LNCaP clone FGC (cell line): ENCODE measurements at regions not wholly inside any gene's neighbourhood (a gene's known extent, or its start where the extent isn't known, plus 50 kb on each side); places are given as distances from the start of the nearest gene placed in this dataset.

ENCODE experiments used
- DNase-seq: peaks from one replicate; pipeline ENCODE4 v3.0.0-alpha.2; 2011; ENCODE audit warnings: low read depth
- H3K4me3 ChIP-seq: 2 replicates; pipeline ENCODE4 v1.5.1; 2011; ENCODE audit warnings: mild to moderate bottlenecking, low read depth, low read length, control low read depth
- CTCF ChIP-seq: IDR thresholded peaks from 2 replicates; pipeline ENCODE4 v1.5.1; 2012; ENCODE audit warnings: mild to moderate bottlenecking; ENCODE audit not compliant: control insufficient read depth, insufficient read depth; ENCODE audit errors: extremely low read depth

GRCh38 chr20:57801581-57801980 lies 91.8 kb upstream of the PMEPA1 start:
- TF ChIP-seq CTCF: no peak
- no peak for DNase-seq
- no peak overlapping the region for H3K4me3 ChIP-seq

GRCh38 chr20:57800791-57801430 lies 91.1 kb upstream of the PMEPA1 start:
- no peak for TF ChIP-seq CTCF
- no peak overlapping the region for H3K4me3 ChIP-seq
- no peak for DNase-seq

DNA sequence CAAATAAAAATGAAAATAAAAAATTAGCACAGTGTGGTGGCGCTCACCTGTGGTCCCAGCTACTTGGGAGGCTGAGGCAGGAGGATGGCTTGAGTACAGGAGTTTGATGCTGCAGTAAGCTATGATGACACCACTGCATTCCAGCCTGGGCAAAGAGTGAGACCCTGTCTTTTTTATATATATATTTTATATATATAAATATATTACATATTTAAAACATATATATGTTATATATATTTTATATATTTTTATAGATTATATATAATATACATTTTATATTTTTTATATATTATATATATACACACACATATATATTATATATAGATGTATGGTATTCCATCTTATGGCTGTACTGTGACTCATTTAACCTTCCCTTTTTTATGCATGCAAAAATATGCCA lies 87.6 kb upstream of the PMEPA1 start:
- no peak for TF ChIP-seq CTCF
- no peak for DNase-seq
- no peak overlapping the region for H3K4me3 ChIP-seq

GRCh38 chr20:57795977-57796560 lies 86.3 kb upstream of the PMEPA1 start:
- no peak overlapping the region for H3K4me3 ChIP-seq
- TF ChIP-seq CTCF: no peak
- no peak for DNase-seq

DNA sequence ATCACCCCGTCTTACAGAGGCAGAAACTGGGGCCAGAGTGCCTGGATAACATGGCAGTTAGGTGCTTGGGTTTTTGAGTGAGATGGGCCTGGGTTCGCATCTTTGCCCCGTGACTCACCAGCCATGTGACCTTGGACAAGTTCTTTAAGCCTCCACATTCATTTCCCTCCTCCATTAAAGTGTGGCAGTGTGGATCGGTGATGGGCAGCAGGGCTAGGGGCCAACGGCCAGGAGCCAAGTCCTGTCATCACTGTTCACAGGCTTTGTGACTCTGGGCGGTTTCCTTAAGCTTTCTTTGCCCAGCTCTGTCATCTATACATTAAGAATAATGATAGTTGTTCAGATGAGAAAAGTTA lies 85.5 kb upstream of the PMEPA1 start:
- TF ChIP-seq CTCF: no peak
- DNase-seq: no peak
- no peak overlapping the region for H3K4me3 ChIP-seq

DNA sequence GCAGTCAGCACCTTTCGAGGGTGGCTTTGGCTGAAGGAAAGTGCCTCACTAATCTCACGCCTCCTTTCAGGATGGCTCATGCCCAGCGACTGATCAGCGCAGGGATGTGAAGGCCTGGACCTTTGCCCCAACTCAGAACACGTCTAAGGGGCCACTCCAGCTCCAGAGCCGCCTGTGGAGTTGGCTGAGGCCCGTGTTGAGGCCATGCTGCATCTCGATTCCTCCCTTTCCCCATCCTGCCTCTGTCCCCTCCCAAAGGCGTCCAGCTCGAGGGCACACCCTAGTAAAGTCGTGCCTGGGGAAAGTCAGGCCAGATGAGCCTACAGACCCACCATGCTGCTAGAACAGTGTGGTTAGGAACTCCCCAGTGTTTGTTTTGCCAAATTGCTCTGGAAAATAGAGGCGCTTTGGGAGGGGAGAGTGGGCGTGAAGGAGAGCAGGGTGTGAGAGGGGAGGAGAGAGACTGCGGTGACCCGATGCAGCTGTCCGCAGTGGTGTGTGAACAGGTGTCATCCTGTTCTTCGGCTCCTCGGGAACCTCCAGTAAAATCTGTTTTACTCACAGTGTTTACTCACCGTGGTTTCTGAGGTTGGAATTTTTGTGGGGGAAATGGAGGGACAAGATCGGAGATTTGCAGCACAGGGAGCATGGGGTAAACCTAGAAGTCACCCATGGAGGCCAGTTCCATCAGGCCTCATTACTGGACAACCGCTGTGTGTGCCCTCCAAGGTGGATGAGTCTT lies 85.0 kb upstream of the PMEPA1 start:
- no peak for TF ChIP-seq CTCF
- DNase-seq: no peak
- no peak overlapping the region for H3K4me3 ChIP-seq
